WTC11 (cell line): ENCODE measurements at regions not wholly inside any gene's neighbourhood (a gene's known extent, or its start where the extent isn't known, plus 50 kb on each side); places are given as distances from the start of the nearest gene placed in this dataset.

Experiments
- ATAC-seq: fragments of 200-7000 bp; cut with Tn5 transposase; 2 replicates; pipeline ENCODE4 v1.10.0; 2021; ENCODE audit warnings: mild to moderate bottlenecking, moderate library complexity
- CTCF ChIA-PET: fragments of 300-600 bp; sonication (Branson Sonifier 250); formaldehyde crosslinking; loops from one replicate; lab custom pipeline; 2021; ENCODE audit warnings: antibody characterized with exemption; lab: Charles Lee
- POLR2A ChIA-PET: fragments of 350-600 bp; sonication (Branson Sonifier 250); formaldehyde crosslinking; loops from one replicate; lab custom pipeline; 2021; ENCODE audit warnings: antibody characterized with exemption; lab: Charles Lee
- DNase-seq: peaks from one replicate; pipeline ENCODE4 v3.0.0; 2021; ENCODE audit warnings: low spot score
- H3K27ac Mint-ChIP-seq: 2 replicates; pipeline ENCODE4 v1.8.0; 2021; ENCODE audit warnings: mixed read lengths
- H3K27me3 Mint-ChIP-seq: 2 replicates; pipeline ENCODE4 v1.8.0; 2021; ENCODE audit warnings: low read depth, mild to moderate bottlenecking, moderate library complexity, mixed read lengths
- H3K36me3 Mint-ChIP-seq: 2 replicates; pipeline ENCODE4 v1.8.0; 2021; ENCODE audit warnings: mixed read lengths
- H3K4me1 Mint-ChIP-seq: 2 replicates; pipeline ENCODE4 v1.8.0; 2022; ENCODE audit warnings: mixed read lengths
- H3K4me3 Mint-ChIP-seq: 2 replicates; pipeline ENCODE4 v1.8.0; 2021; ENCODE audit warnings: mild to moderate bottlenecking, moderate library complexity, mixed read lengths
- H3K9me3 Mint-ChIP-seq: 2 replicates; pipeline ENCODE4 v1.8.0; 2021; ENCODE audit warnings: mixed read lengths
- ARID4B ChIP-seq: sonication (generic); formaldehyde crosslinking; IDR thresholded peaks from 2 replicates; pipeline ENCODE4 v1.8.0; 2023; ENCODE audit warnings: missing genetic modification reagents, mild to moderate bottlenecking, borderline replicate concordance
- FOXP4 ChIP-seq: sonication (generic); formaldehyde crosslinking; IDR thresholded peaks from 2 replicates; pipeline ENCODE4 v1.8.0; 2022; ENCODE audit warnings: mild to moderate bottlenecking, missing genetic modification reagents
- NFYB ChIP-seq: sonication (generic); formaldehyde crosslinking; conservative IDR thresholded peaks from 2 replicates; pipeline ENCODE4 v1.8.0; 2022; ENCODE audit warnings: low read depth, missing genetic modification reagents
- NR2C2 ChIP-seq: sonication (generic); formaldehyde crosslinking; IDR thresholded peaks from 2 replicates; pipeline ENCODE4 v1.8.0; 2022; ENCODE audit warnings: mild to moderate bottlenecking, missing genetic modification reagents
- NR3C1 ChIP-seq: sonication (generic); formaldehyde crosslinking; conservative IDR thresholded peaks from 2 replicates; pipeline ENCODE4 v1.8.1; 2023; ENCODE audit warnings: low read depth, mild to moderate bottlenecking, missing genetic modification reagents
- TCF7 ChIP-seq: sonication (generic); formaldehyde crosslinking; IDR thresholded peaks from 2 replicates; pipeline ENCODE4 v1.8.0; 2022; ENCODE audit warnings: mild to moderate bottlenecking, low read depth, missing genetic modification reagents, moderate library complexity
- ZNF263 ChIP-seq: sonication (generic); formaldehyde crosslinking; IDR thresholded peaks from 2 replicates; pipeline ENCODE4 v1.8.1; 2022; ENCODE audit warnings: low read depth, mild to moderate bottlenecking, moderate library complexity, missing genetic modification reagents
- ZNF317 ChIP-seq: sonication (generic); formaldehyde crosslinking; IDR thresholded peaks from 2 replicates; pipeline ENCODE4 v1.8.1; 2023; ENCODE audit warnings: low read depth, mild to moderate bottlenecking, moderate library complexity, missing genetic modification reagents, borderline replicate concordance
- TF ChIP-seq, protein P1 (sequence below): fragments of 200-600 bp; IDR thresholded peaks from 2 replicates; pipeline ENCODE4 v1.8.0; 2022; ENCODE audit warnings: antibody characterized with exemption
- TF ChIP-seq, protein P2 (sequence below): sonication (generic); formaldehyde crosslinking; IDR thresholded peaks from 2 replicates; pipeline ENCODE4 v1.8.1; 2023; ENCODE audit warnings: mild to moderate bottlenecking, missing genetic modification reagents
- TF ChIP-seq, protein P3 (sequence below): sonication (generic); formaldehyde crosslinking; IDR thresholded peaks from 2 replicates; pipeline ENCODE4 v1.8.1; 2023; ENCODE audit warnings: mild to moderate bottlenecking, missing genetic modification reagents, moderate library complexity
- TF ChIP-seq, protein P4 (sequence below): sonication (generic); formaldehyde crosslinking; conservative IDR thresholded peaks from 2 replicates; pipeline ENCODE4 v1.8.1; 2023; ENCODE audit warnings: mild to moderate bottlenecking, low read depth, missing genetic modification reagents, moderate library complexity

DNA sequence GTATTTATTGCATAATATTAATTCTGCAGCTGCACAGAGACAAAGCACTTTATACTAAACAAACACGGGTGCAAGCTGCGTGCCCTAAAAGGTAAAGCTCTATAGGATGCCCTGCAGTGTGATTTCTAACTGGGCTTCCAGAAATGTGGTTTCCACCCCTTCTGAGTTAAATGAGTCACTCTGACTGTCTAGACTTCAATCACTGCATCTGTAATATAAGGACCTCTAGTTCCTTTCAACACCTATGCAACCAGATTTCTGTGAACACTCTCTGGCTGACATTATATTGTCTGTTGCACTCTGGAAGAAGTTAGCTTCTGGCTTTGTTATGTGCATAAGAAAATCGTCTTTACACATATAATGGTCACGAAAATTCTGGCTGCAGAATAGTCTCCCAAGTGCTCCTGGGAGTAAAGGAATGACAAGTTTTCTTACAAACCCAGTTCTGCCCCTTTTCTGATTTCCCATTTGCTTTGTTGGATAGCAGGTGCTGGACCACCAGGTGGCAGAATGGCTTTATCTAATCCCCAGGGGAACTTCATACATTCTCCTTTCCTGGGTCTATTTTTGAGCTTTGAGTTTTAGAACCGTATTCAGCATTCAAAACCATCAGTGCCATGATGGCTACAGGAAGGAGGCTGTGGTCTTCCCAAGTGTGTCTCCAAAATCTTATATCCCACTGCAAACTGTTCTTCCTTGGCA lies 842.2 kb downstream of the STIM2 start:
- no peaks in the 10 kb centered on the region for H3K27me3 Mint-ChIP-seq
- H3K27ac Mint-ChIP-seq = no peak overlapping the region
- H3K4me1 Mint-ChIP-seq = peaks cover 30% of the 10 kb centered on the region
- CTCF ChIA-PET = interaction anchor here (0.7 to 1.7 kb wide), 3 partner anchors 11 to 55 kb away, joined by 3 to 6 read pairs (median 4); no protein-coding TSS in a partner anchor
- ATAC-seq (peak; percentile 82), DNase-seq (peak; percentile 38)
- TF ChIP-seq, protein P1, sequence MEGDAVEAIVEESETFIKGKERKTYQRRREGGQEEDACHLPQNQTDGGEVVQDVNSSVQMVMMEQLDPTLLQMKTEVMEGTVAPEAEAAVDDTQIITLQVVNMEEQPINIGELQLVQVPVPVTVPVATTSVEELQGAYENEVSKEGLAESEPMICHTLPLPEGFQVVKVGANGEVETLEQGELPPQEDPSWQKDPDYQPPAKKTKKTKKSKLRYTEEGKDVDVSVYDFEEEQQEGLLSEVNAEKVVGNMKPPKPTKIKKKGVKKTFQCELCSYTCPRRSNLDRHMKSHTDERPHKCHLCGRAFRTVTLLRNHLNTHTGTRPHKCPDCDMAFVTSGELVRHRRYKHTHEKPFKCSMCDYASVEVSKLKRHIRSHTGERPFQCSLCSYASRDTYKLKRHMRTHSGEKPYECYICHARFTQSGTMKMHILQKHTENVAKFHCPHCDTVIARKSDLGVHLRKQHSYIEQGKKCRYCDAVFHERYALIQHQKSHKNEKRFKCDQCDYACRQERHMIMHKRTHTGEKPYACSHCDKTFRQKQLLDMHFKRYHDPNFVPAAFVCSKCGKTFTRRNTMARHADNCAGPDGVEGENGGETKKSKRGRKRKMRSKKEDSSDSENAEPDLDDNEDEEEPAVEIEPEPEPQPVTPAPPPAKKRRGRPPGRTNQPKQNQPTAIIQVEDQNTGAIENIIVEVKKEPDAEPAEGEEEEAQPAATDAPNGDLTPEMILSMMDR = 0 out of 2 replicates have a peak, but pooled peaks have one; percentile 30
- TF ChIP-seq ARID4B (CRISPR knock-in tag) = no peak
- peaks cover 2% of the 10 kb centered on the region; the same call in 1 of the 2 replicates for H3K36me3 Mint-ChIP-seq
- no peak overlapping the region for H3K4me3 Mint-ChIP-seq
- POLR2A ChIA-PET = no interaction called here
- H3K9me3 Mint-ChIP-seq = peaks cover 10% of the 10 kb centered on the region

DNA sequence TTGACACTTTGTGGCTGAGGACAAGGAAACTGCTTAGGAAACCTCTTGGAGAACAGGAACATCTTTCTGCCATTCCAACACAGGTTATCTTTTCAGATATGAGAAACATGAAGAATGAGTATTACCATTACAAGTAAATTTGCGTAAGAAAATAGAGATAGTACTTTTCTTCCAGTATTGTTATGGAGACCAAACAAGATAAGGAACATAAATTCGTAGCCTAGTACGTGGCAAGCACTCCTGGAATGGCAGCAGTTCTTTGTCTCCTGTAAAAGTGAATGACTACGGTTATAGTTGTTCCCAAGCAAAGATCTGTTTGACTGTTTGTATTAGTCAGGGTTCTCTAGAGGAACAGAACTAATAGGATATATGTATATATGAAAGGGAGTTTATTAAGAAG lies 843.1 kb downstream of the STIM2 start:
- DNase-seq (no peak), ATAC-seq (no peak)
- peaks cover 5% of the 10 kb centered on the region for H3K9me3 Mint-ChIP-seq
- H3K27ac Mint-ChIP-seq = no peak overlapping the region
- no peaks in the 10 kb centered on the region for H3K36me3 Mint-ChIP-seq
- no peak overlapping the region for H3K4me3 Mint-ChIP-seq
- TF ChIP-seq ZNF263 (CRISPR knock-in tag) (no peak), FOXP4 (CRISPR knock-in tag) (no peak), TCF7 (CRISPR knock-in tag) (no peak), NR2C2 (CRISPR knock-in tag) (no peak), NR3C1 (CRISPR knock-in tag) (no peak), ZNF317 (CRISPR knock-in tag) (no peak), NFYB (no peak)
- TF ChIP-seq, protein P2, sequence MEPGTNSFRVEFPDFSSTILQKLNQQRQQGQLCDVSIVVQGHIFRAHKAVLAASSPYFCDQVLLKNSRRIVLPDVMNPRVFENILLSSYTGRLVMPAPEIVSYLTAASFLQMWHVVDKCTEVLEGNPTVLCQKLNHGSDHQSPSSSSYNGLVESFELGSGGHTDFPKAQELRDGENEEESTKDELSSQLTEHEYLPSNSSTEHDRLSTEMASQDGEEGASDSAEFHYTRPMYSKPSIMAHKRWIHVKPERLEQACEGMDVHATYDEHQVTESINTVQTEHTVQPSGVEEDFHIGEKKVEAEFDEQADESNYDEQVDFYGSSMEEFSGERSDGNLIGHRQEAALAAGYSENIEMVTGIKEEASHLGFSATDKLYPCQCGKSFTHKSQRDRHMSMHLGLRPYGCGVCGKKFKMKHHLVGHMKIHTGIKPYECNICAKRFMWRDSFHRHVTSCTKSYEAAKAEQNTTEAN = no peak
- TF ChIP-seq, protein P3, sequence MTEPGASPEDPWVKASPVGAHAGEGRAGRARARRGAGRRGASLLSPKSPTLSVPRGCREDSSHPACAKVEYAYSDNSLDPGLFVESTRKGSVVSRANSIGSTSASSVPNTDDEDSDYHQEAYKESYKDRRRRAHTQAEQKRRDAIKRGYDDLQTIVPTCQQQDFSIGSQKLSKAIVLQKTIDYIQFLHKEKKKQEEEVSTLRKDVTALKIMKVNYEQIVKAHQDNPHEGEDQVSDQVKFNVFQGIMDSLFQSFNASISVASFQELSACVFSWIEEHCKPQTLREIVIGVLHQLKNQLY (CRISPR knock-in tag) = no peak
- TF ChIP-seq, protein P4, sequence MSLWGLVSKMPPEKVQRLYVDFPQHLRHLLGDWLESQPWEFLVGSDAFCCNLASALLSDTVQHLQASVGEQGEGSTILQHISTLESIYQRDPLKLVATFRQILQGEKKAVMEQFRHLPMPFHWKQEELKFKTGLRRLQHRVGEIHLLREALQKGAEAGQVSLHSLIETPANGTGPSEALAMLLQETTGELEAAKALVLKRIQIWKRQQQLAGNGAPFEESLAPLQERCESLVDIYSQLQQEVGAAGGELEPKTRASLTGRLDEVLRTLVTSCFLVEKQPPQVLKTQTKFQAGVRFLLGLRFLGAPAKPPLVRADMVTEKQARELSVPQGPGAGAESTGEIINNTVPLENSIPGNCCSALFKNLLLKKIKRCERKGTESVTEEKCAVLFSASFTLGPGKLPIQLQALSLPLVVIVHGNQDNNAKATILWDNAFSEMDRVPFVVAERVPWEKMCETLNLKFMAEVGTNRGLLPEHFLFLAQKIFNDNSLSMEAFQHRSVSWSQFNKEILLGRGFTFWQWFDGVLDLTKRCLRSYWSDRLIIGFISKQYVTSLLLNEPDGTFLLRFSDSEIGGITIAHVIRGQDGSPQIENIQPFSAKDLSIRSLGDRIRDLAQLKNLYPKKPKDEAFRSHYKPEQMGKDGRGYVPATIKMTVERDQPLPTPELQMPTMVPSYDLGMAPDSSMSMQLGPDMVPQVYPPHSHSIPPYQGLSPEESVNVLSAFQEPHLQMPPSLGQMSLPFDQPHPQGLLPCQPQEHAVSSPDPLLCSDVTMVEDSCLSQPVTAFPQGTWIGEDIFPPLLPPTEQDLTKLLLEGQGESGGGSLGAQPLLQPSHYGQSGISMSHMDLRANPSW (CRISPR knock-in tag) = no peak
- TF ChIP-seq, all 79 proteins: peak for 0
- POLR2A ChIA-PET = no interaction called here
- CTCF ChIA-PET = interaction anchor here (0.7 to 1.7 kb wide), 3 partner anchors 12 to 55 kb away, joined by 3 to 6 read pairs (median 4); no protein-coding TSS in a partner anchor
- H3K27me3 Mint-ChIP-seq = no peaks in the 10 kb centered on the region
- H3K4me1 Mint-ChIP-seq = peaks cover 29% of the 10 kb centered on the region
